Fibroblast of the aortic adventitia (primary cell): ENCODE measurements at regions not wholly inside any gene's neighbourhood (a gene's known extent, or its start where the extent isn't known, plus 50 kb on each side); places are given as distances from the start of the nearest gene placed in this dataset.

Experiments used
- DNase-seq: peaks from one replicate; pipeline ENCODE4 v3.0.0-alpha.2; 2010; ENCODE audit warnings: low read depth
- H3K4me3 ChIP-seq: 2 replicates; pipeline ENCODE4 v1.5.1; 2011; ENCODE audit warnings: low read depth, mild to moderate bottlenecking, control low read depth, low read length, moderate library complexity
- TF ChIP-seq, protein P1 (sequence below): IDR thresholded peaks from 2 replicates; pipeline ENCODE4 v1.5.1; 2011; ENCODE audit warnings: mild to moderate bottlenecking, low read length, control low read depth, inconsistent platforms; ENCODE audit not compliant: insufficient read depth

DNA sequence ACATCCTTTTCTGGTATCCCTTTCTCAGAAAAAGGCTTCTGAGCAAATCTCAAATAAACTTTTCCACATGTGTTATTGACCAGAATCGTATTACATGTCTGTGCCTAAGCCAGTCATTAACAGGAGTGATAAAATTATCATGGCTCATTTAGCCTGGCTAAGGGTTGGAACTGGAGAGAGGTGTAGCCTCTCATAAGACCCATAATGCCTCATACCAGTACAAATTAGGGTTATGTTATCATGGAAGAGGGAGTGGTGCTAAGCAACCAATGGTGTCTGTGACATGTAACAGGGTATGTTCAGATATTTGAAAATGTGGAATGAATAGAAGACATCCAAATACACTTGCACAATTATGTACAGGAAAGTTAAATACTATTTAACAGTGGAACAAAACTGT, 99.6 kb upstream of the CCDC160 start:
- no peak for DNase-seq
- TF ChIP-seq, protein P1, sequence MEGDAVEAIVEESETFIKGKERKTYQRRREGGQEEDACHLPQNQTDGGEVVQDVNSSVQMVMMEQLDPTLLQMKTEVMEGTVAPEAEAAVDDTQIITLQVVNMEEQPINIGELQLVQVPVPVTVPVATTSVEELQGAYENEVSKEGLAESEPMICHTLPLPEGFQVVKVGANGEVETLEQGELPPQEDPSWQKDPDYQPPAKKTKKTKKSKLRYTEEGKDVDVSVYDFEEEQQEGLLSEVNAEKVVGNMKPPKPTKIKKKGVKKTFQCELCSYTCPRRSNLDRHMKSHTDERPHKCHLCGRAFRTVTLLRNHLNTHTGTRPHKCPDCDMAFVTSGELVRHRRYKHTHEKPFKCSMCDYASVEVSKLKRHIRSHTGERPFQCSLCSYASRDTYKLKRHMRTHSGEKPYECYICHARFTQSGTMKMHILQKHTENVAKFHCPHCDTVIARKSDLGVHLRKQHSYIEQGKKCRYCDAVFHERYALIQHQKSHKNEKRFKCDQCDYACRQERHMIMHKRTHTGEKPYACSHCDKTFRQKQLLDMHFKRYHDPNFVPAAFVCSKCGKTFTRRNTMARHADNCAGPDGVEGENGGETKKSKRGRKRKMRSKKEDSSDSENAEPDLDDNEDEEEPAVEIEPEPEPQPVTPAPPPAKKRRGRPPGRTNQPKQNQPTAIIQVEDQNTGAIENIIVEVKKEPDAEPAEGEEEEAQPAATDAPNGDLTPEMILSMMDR: no peak
- no peak overlapping the region for H3K4me3 ChIP-seq

GRCh38 chrX:134139090-134139489, 97.9 kb upstream of the CCDC160 start:
- TF ChIP-seq, protein P1: no peak
- no peak overlapping the region for H3K4me3 ChIP-seq
- no peak for DNase-seq

GRCh38 chrX:134144231-134144630, 92.8 kb upstream of the CCDC160 start:
- H3K4me3 ChIP-seq: no peak overlapping the region
- TF ChIP-seq, protein P1: peak; percentile 22
- DNase-seq: peak; percentile 1

DNA sequence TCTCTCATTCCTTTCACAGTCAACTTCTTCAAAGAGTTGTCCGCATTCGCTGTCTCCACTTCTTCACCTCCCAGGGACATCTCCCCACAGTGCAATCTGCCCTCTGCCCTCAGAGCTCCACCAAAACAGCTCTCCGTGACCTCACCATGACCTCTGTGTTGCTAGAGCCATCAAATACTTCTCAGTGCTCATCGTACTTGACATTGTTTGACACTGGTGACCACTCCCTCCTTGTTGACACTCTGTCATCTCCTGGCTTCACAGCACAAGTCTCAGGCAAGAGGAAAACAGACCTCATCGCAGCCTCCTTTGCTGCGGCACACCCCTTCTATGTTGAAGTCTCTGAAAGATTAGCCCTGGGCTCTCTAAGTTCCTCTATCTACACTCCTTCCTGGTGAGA, 90.5 kb upstream of the CCDC160 start:
- DNase-seq: no peak
- H3K4me3 ChIP-seq: no peak overlapping the region
- TF ChIP-seq, protein P1: no peak

DNA sequence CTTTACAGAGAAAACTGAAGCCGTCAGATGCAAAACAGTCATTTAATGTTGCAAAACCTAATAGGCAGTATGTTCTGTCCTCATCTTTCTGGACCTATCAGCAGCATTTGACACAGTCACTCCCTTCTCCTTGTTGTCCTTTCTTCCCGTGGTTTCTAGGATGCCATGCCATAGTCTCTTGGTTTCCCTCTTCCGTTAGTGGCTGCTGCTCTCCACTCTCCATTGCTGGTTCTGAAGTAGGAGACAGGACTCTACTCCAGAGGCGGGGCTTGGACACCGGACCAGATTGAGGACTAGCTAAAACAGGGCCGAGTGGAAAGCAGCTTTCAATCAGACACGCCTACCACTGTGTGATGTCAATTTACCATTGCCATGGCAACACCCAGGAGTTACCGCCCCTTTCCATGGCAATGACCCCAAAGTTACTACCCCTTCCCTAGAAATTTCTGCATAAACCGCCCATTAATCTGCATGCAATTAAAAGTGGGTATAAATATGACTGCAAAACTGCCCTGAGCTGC, 88.8 kb upstream of the CCDC160 start:
- H3K4me3 ChIP-seq: no peak overlapping the region
- TF ChIP-seq, protein P1: no peak
- DNase-seq: no peak

DNA sequence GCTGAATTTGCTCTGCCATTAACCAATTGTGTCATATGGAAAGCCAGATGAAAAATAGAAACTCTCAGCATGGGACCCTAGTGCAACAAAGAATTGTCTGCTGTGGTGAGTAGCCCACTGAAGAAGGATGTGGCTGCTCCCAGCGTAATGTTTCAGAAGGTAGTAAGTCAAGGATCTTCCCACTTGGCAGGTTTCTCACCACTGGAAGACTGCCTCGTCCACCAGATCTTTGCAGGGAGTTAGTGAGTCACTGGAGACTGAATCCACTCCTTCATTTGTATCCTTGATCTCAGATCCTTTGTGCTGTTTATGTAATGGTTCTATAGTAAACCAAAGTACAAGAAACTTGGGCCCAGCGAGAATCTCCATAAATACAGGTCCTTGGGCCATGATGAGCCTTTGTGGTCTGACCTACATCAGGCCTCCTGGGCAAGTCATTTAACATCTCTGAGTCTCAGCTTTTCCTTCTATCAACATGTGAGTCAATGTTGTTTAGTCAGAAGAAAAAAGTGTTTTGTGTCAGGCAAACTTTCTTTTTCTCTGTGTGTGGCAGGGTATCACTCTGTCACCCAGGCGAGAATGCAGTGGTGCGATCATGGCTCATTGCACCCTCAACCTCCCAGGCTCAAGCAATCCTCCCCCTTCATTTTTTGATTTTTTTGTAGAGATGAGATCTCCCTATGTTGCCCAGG, 78.0 kb upstream of the CCDC160 start:
- DNase-seq: no peak
- H3K4me3 ChIP-seq: no peak overlapping the region
- TF ChIP-seq, protein P1: no peak

DNA sequence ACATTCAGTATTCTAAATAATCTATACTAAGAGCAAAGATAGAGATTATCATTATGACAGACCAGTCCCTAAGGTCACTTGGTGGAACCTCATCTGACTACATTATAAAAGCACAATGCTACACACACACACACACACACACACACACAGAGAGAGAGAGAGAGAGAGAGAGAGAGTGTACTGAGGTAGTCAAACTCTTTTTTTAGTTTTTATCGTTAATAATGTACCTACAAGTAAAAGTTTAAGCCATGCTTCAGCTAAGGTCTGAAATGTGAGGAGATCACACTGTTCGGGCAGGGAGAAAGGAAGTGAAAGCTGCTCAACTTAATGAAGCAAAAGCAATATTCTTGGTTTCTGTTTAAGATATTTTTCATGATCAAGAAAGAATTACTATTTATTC, 75.8 kb upstream of the CCDC160 start:
- no peak for DNase-seq
- TF ChIP-seq, protein P1: no peak
- H3K4me3 ChIP-seq: no peak overlapping the region
